GM20000 (cell line): ENCODE measurements at regions not wholly inside any gene's neighbourhood (a gene's known extent, or its start where the extent isn't known, plus 50 kb on each side); places are given as distances from the start of the nearest gene placed in this dataset.

Experiments
- DNase-seq: peaks from one replicate; pipeline ENCODE4 v3.0.0; 2012; ENCODE audit warnings: low spot score
- TF ChIP-seq, protein P1 (sequence below): IDR thresholded peaks from 2 replicates; pipeline ENCODE4 v1.5.1; 2012; ENCODE audit warnings: mild to moderate bottlenecking, control low read depth; ENCODE audit errors: extremely low read depth, missing control alignments

DNA sequence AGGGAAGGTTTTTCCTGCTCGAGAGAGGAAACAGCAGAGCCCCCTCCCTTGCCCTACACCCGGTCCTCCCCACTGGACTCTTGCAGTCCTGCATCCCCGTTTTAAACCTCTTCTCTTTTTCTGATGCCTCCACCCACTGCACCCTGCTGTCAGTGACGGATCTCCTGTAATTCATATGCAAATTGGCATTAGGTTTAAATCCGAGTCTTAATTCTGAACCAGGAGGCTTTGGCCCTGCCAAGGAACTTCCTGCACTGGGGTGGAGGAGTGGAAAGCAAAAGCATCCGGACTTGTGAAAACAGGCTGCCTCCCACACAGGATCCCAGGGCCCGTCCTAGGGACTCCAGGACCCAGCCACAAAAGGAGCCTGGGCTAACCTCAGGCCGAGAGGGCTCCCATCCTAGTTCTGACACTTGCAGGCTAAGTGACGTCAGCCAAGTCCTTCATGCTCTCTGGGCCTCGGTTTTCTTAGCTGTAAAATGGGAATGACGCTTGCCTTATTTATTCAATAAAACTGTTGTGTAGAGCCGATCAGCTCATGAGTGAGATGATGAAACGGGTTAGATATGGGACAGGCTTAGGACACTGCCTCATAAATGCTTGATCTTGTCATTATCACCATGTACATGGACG lies 613.3 kb downstream of the AJAP1 start:
- TF ChIP-seq, protein P1, sequence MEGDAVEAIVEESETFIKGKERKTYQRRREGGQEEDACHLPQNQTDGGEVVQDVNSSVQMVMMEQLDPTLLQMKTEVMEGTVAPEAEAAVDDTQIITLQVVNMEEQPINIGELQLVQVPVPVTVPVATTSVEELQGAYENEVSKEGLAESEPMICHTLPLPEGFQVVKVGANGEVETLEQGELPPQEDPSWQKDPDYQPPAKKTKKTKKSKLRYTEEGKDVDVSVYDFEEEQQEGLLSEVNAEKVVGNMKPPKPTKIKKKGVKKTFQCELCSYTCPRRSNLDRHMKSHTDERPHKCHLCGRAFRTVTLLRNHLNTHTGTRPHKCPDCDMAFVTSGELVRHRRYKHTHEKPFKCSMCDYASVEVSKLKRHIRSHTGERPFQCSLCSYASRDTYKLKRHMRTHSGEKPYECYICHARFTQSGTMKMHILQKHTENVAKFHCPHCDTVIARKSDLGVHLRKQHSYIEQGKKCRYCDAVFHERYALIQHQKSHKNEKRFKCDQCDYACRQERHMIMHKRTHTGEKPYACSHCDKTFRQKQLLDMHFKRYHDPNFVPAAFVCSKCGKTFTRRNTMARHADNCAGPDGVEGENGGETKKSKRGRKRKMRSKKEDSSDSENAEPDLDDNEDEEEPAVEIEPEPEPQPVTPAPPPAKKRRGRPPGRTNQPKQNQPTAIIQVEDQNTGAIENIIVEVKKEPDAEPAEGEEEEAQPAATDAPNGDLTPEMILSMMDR, result no peak
- no peak for DNase-seq

DNA sequence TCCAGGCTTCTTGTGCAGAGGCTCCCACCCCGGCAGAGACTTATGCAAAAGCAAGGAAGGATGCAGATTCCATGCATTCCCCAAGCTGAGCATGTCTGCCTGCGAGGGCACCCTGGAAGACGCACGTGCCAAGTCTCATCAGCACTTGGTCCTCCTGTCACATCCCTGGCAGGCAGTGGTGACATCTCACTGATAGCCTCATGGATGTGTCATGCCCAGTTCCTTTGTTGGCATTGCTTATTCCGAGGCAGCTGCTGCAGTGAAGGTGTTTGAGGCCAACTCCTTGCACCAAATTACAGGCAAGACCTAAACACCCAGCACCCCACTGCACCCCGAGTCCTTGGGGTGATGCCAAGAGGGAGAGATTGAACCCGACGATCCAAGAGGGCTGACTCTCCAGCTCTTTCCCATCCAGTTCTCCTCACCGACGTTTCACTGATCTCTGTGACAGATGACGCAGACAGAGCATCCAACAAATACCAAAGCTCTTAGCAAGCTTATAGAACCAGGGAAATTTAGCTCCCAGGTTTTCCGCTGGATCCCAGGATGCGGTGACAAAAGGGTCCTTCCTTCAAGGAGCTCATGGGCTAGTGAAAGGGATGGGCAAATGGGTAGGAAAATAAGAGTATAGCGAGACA lies 611.1 kb downstream of the AJAP1 start:
- no peak for DNase-seq
- TF ChIP-seq, protein P1, result no peak

DNA sequence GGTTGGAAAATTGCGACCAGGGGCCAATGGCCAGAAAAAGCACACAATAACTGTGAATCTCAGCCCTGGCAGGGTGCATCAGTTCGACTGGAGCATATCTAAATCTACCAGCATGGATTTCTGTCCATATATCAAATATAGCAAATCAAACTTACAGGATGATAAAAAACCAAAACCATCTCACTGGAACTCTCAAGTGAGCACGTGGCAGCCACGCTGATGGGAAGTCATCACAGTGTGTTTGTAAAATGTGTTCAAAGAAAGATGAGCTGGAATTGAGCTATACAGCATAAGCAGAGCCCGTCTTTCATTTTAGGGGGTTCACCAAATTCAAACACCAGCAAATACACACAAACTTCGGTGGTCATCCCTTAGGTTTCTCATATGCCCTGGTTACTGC lies 610.1 kb downstream of the AJAP1 start:
- TF ChIP-seq, protein P1, result no peak
- no peak for DNase-seq

DNA sequence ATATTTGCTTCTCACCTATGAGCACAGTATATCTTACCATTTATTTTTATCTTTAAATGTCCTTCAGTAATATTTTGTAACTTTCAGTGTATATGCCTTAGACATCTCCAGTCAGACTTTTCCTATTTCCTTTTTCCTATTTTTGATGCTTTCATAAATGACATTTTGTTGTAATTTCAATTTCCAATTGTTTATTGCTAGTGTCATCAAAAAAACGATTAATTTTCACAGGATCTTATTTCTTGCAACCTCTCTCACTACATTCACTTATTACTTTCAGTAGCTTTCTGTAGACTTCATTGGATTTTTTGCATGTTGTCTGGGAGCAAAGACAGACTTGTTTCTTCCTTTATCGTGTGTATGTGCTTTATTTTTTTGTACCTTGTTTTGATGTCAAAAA lies 602.4 kb downstream of the AJAP1 start:
- TF ChIP-seq, protein P1, result no peak
- DNase-seq, result no peak

DNA sequence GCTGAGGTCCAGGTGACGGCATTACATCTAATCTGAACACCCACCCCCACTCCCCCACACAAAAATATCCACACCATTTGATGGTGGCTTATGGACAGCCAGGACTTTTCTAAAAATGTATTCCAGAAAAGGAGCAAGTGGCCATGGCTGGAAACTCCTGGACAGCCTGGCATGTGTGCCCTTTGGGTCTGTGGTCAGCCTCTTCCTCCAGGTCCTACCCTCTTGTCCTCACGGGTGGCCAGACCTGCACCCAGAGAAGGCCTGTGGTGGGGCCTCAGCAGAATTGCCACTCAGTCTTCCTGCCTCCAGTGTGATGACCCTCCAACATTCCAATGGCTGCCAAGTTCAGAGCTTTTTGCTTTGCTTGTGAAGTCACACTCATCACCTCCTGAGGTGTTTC lies 600.6 kb downstream of the AJAP1 start:
- DNase-seq, result no peak
- TF ChIP-seq, protein P1, result no peak

DNA sequence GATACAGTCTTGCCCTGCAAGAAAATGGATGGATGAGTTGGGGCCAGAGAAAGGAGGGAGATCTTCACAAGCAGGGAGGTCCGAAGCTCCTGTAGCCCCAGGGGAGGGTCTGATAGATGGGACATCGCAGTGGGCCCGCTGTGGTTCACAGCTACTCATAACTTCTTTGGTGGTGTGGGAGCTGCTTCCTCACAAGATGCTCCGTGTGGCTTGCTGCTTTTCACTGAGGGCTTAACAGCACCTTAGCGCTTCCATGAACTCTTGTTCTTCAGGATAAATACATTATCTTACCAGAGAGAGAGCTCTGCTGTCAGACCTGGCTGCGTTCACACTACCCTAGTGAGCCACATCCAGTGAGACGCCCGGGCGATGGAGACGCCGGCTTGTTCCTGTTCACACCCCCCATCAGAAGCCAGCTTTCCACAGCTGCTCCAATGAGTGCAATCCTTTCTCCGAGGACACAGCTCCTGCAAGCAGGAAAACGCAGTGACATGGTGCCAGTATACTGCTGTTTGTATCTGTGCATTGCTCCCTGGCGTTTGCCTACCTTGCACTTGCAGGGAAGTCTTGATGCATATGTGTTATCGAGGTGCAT lies 599.8 kb downstream of the AJAP1 start:
- no peak for DNase-seq
- TF ChIP-seq, protein P1, result no peak

DNA sequence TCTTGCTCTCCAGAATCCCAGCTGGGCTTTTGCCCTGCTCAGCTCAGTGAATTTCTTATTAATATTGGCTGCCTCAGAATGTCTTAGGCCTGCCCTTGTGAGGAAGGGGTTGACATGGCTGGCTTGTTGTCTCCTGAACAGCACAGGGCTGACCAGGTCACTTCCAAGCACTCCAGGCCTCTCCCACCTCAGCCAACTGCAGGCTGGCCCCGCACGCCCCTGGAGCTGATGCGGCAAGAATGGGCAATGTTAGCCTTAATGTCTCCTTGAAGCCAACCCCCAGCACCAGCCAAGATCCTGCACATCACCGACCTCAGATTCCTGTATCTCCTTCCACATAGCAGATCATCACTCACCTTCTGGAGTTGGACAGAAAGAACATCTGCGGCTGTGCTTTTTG lies 598.6 kb downstream of the AJAP1 start:
- TF ChIP-seq, protein P1, result no peak
- DNase-seq, result no peak
